Cardiac septum (tissue), 1 donor: ENCODE measurements at regions not wholly inside any gene's neighbourhood (a gene's known extent, or its start where the extent isn't known, plus 50 kb on each side); places are given as distances from the start of the nearest gene placed in this dataset.

Experiments used
- DNase-seq: peaks from one replicate; pipeline ENCODE4 v3.0.0-alpha.2; 2020; ENCODE audit warnings: low spot score
- intact Hi-C: fragments of 100-400 bp; cut with DNase I; formaldehyde crosslinking; loops from one replicate; pipeline ENCODE4 v1.14.0; 2022
- donor health status: DM: no; HTN: no; CAD: no.

GRCh38 chr2:4416431-4416830, 713.1 kb downstream of the DCDC2C start:
- no peak for DNase-seq
- intact Hi-C loops, result no loop called here

GRCh38 chr2:4417771-4418170, 714.4 kb downstream of the DCDC2C start:
- intact Hi-C loops, result no loop called here
- DNase-seq, result no peak

- no peak for DNase-seq
- intact Hi-C loops, result no loop called here
Observed at GRCh38 chr2:4420032-4420431, 716.7 kb downstream of the DCDC2C start.

GRCh38 chr2:4424153-4424552, 720.8 kb downstream of the DCDC2C start:
- intact Hi-C loops, result no loop called here
- DNase-seq, result no peak

GRCh38 chr2:4427083-4427482, 723.7 kb downstream of the DCDC2C start:
- intact Hi-C loops, result no loop called here
- no peak for DNase-seq

GRCh38 chr2:4445821-4446220, 742.4 kb downstream of the DCDC2C start:
- intact Hi-C loops, result no loop called here
- no peak for DNase-seq

GRCh38 chr2:4454907-4455306, 751.5 kb downstream of the DCDC2C start:
- intact Hi-C loops, result no loop called here
- no peak for DNase-seq

- intact Hi-C loops, result no loop called here
- no peak for DNase-seq
Observed at GRCh38 chr2:4455486-4456155, 752.2 kb downstream of the DCDC2C start.

- no peak for DNase-seq
- intact Hi-C loops, result no loop called here
Observed at GRCh38 chr2:4464634-4465266, 761.4 kb downstream of the DCDC2C start.

GRCh38 chr2:4465671-4466070, 762.3 kb downstream of the DCDC2C start:
- intact Hi-C loops, result no loop called here
- DNase-seq, result no peak

GRCh38 chr2:4475618-4476017, 772.2 kb downstream of the DCDC2C start:
- DNase-seq, result no peak
- intact Hi-C loops, result no loop called here

- DNase-seq, result no peak
- intact Hi-C loops, result no loop called here
Observed at GRCh38 chr2:4483050-4483449, 779.7 kb downstream of the DCDC2C start.

GRCh38 chr2:4486971-4487370, 783.6 kb downstream of the DCDC2C start:
- intact Hi-C loops, result no loop called here
- DNase-seq, result no peak

GRCh38 chr2:4499316-4500030, 796.1 kb downstream of the DCDC2C start:
- intact Hi-C loops, result no loop called here
- no peak for DNase-seq

GRCh38 chr2:4501525-4501924, 798.1 kb downstream of the DCDC2C start:
- intact Hi-C loops, result no loop called here

GRCh38 chr2:4502230-4502843, 799.0 kb downstream of the DCDC2C start:
- no peak for DNase-seq
- intact Hi-C loops, result no loop called here

More at GRCh38 chr2:4501525-4501924, 798.1 kb downstream of the DCDC2C start:
- DNase-seq, result no peak

GRCh38 chr2:4507661-4508060, 804.3 kb downstream of the DCDC2C start:
- DNase-seq, result no peak
- intact Hi-C loops, result no loop called here

- intact Hi-C loops, result no loop called here
- DNase-seq, result no peak
Observed at GRCh38 chr2:4515871-4516761, 812.7 kb downstream of the DCDC2C start.

- DNase-seq, result no peak
- intact Hi-C loops, result no loop called here
Observed at GRCh38 chr2:4518596-4518995, 815.2 kb downstream of the DCDC2C start.
